Hepatocyte (in vitro differentiated cells): ENCODE measurements at regions not wholly inside any gene's neighbourhood (a gene's known extent, or its start where the extent isn't known, plus 50 kb on each side); places are given as distances from the start of the nearest gene placed in this dataset.

ENCODE experiments used
- CTCF ChIP-seq: fragments of 200-600 bp; sonication (generic); IDR thresholded peaks from 2 replicates; pipeline ENCODE4 v1.5.1; 2016; ENCODE audit warnings: antibody characterized with exemption, mild to moderate bottlenecking; ENCODE audit not compliant: poor library complexity
- EZH2phosphoT487 ChIP-seq: fragments of 200-600 bp; sonication (generic); IDR thresholded peaks from one replicate; pipeline ENCODE4 v1.6.1; 2018; ENCODE audit warnings: antibody characterized with exemption, mild to moderate bottlenecking, low read depth, moderate library complexity; ENCODE audit not compliant: unreplicated experiment, severe bottlenecking

GRCh38 chr12:16473610-16474326 lies 126.3 kb downstream of the MGST1 start:
- TF ChIP-seq CTCF (no peak), EZH2phosphoT487 (no peak)
